ENCODE measurements at regions not wholly inside any gene's neighbourhood (a gene's known extent, or its start where the extent isn't known, plus 50 kb on each side); places are given as distances from the start of the nearest gene placed in this dataset.
"Not testable (repeated sequence)": the region's sequence is repeated elsewhere in the genome, so short reads cannot be mapped to it uniquely, and the experiment has no call there.

- Histone ChIP-seq H2AK5ac (ENCODE audit: low read length, severe bottlenecking) (no peak overlapping the region), H2BK12ac (ENCODE audit: low read length in 2 of 2) (no peak overlapping the region), H3K23ac (ENCODE audit: low read length in 2 of 2) (no peak overlapping the region), H3K4me2 (ENCODE audit: low read length, poor library complexity, severe bottlenecking) (no peak overlapping the region), H3K9ac (ENCODE audit: low read length) (no peak overlapping the region), H3K18ac (ENCODE audit: low read depth in 1 of 2, low read length in 2 of 2) (no peak overlapping the region), H4K8ac (ENCODE audit: low read length) (no peak overlapping the region), H2AFZ (ENCODE audit: low read depth, low read length) (no peak overlapping the region), H3K4ac (ENCODE audit: low read depth in 1 of 2, low read length in 2 of 2) (no peak overlapping the region), H3K27ac (ENCODE audit: low read length, poor library complexity, severe bottlenecking) (no peak overlapping the region), H2BK120ac (ENCODE audit: low read depth, low read length) (no peak overlapping the region), H3K79me1 (replicated peaks; ENCODE audit: low read length, poor library complexity, severe bottlenecking) (no peaks in the 10 kb centered on the region), H3K4me1 (ENCODE audit: control insufficient read depth, insufficient read depth, low read depth, low read length) (no peaks in the 10 kb centered on the region), H2BK15ac (ENCODE audit: low read depth, poor library complexity, severe bottlenecking) (no peak overlapping the region), H3K9me3 (ENCODE audit: control insufficient read depth, low read length) (no peaks in the 10 kb centered on the region), H3K4me3 (ENCODE audit: insufficient read depth in 1 of 2, low read depth in 1 of 2, low read length in 2 of 2) (no peak overlapping the region), H3K14ac (ENCODE audit: low read length in 2 of 2) (no peak overlapping the region), H4K91ac (ENCODE audit: low read length) (no peak overlapping the region), H2BK5ac (ENCODE audit: low read depth, low read length, poor library complexity, severe bottlenecking) (no peak overlapping the region), H3K36me3 (ENCODE audit: control insufficient read depth in 1 of 2, insufficient read depth in 2 of 2, low read depth in 1 of 2, low read length in 2 of 2) (no peaks in the 10 kb centered on the region), H3K27me3 (ENCODE audit: control insufficient read depth in 1 of 2, insufficient read depth in 1 of 2, low read length in 2 of 2) (no peaks in the 10 kb centered on the region)
- DNase-seq, result no peak
These were observed 139.8 kb upstream of the ST6GALNAC5 start for GRCh38 chr1:76727520-76727919.

- H3K36me3 ChIP-seq (ENCODE audit: control insufficient read depth in 1 of 2, insufficient read depth in 2 of 2, low read depth in 1 of 2, low read length in 2 of 2), result no peaks in the 10 kb centered on the region
- no peaks in the 10 kb centered on the region for H3K9me3 ChIP-seq (ENCODE audit: control insufficient read depth, low read length)
- H4K8ac ChIP-seq (ENCODE audit: low read length), result no peak overlapping the region
- H3K79me1 ChIP-seq (replicated peaks; ENCODE audit: low read length, poor library complexity, severe bottlenecking), result no peaks in the 10 kb centered on the region
- no peak overlapping the region for H3K27ac ChIP-seq (ENCODE audit: low read length, poor library complexity, severe bottlenecking)
- H2BK15ac ChIP-seq (ENCODE audit: low read depth, poor library complexity, severe bottlenecking), result no peak overlapping the region
- H4K91ac ChIP-seq (ENCODE audit: low read length), result no peak overlapping the region
- H3K4ac ChIP-seq (ENCODE audit: low read depth in 1 of 2, low read length in 2 of 2), result no peak overlapping the region
- no peak overlapping the region for H2BK5ac ChIP-seq (ENCODE audit: low read depth, low read length, poor library complexity, severe bottlenecking)
- WGBS, result 75% methylated on average over 3 of the region's 3 CpGs
- no peak overlapping the region for H3K14ac ChIP-seq (ENCODE audit: low read length in 2 of 2)
- H3K27me3 ChIP-seq (ENCODE audit: control insufficient read depth in 1 of 2, insufficient read depth in 1 of 2, low read length in 2 of 2), result no peaks in the 10 kb centered on the region
- no peak overlapping the region for H2AK5ac ChIP-seq (ENCODE audit: low read length, severe bottlenecking)
- no peak overlapping the region for H2BK120ac ChIP-seq (ENCODE audit: low read depth, low read length)
- no peak overlapping the region for H2AFZ ChIP-seq (ENCODE audit: low read depth, low read length)
- H3K4me1 ChIP-seq (ENCODE audit: control insufficient read depth, insufficient read depth, low read depth, low read length), result no peaks in the 10 kb centered on the region
- no peak overlapping the region for H3K18ac ChIP-seq (ENCODE audit: low read depth in 1 of 2, low read length in 2 of 2)
- H2BK12ac ChIP-seq (ENCODE audit: low read length in 2 of 2), result no peak overlapping the region
- no peak overlapping the region for H3K4me3 ChIP-seq (ENCODE audit: insufficient read depth in 1 of 2, low read depth in 1 of 2, low read length in 2 of 2)
- H3K23ac ChIP-seq (ENCODE audit: low read length in 2 of 2), result no peak overlapping the region
- H3K9ac ChIP-seq (ENCODE audit: low read length), result no peak overlapping the region
- H3K4me2 ChIP-seq (ENCODE audit: low read length, poor library complexity, severe bottlenecking), result no peak overlapping the region
- no peak for DNase-seq
These were observed 138.1 kb upstream of the ST6GALNAC5 start for GRCh38 chr1:76729142-76729541.

- H3K14ac ChIP-seq (ENCODE audit: low read length in 2 of 2), result no peak overlapping the region
- H2BK12ac ChIP-seq (ENCODE audit: low read length in 2 of 2), result no peak overlapping the region
- H3K4ac ChIP-seq (ENCODE audit: low read depth in 1 of 2, low read length in 2 of 2), result no peak overlapping the region
- H3K4me3 ChIP-seq (ENCODE audit: insufficient read depth in 1 of 2, low read depth in 1 of 2, low read length in 2 of 2), result no peak overlapping the region
- H3K79me1 ChIP-seq (replicated peaks; ENCODE audit: low read length, poor library complexity, severe bottlenecking), result no peaks in the 10 kb centered on the region
- H4K8ac ChIP-seq (ENCODE audit: low read length), result no peak overlapping the region
- DNase-seq, result no peak
- no peak overlapping the region for H3K18ac ChIP-seq (ENCODE audit: low read depth in 1 of 2, low read length in 2 of 2)
- H3K36me3 ChIP-seq (ENCODE audit: control insufficient read depth in 1 of 2, insufficient read depth in 2 of 2, low read depth in 1 of 2, low read length in 2 of 2), result no peaks in the 10 kb centered on the region
- no peaks in the 10 kb centered on the region for H3K4me1 ChIP-seq (ENCODE audit: control insufficient read depth, insufficient read depth, low read depth, low read length)
- H2BK5ac ChIP-seq (ENCODE audit: low read depth, low read length, poor library complexity, severe bottlenecking), result no peak overlapping the region
- no peak overlapping the region for H3K9ac ChIP-seq (ENCODE audit: low read length)
- H3K4me2 ChIP-seq (ENCODE audit: low read length, poor library complexity, severe bottlenecking), result no peak overlapping the region
- no peaks in the 10 kb centered on the region for H3K27me3 ChIP-seq (ENCODE audit: control insufficient read depth in 1 of 2, insufficient read depth in 1 of 2, low read length in 2 of 2)
- H3K27ac ChIP-seq (ENCODE audit: low read length, poor library complexity, severe bottlenecking), result no peak overlapping the region
- no peak overlapping the region for H2BK120ac ChIP-seq (ENCODE audit: low read depth, low read length)
- 89% methylated on average over 1 of the region's 2 CpGs for WGBS
- H4K91ac ChIP-seq (ENCODE audit: low read length), result no peak overlapping the region
- no peak overlapping the region for H2AFZ ChIP-seq (ENCODE audit: low read depth, low read length)
- H2BK15ac ChIP-seq (ENCODE audit: low read depth, poor library complexity, severe bottlenecking), result no peak overlapping the region
- no peak overlapping the region for H3K23ac ChIP-seq (ENCODE audit: low read length in 2 of 2)
- no peak overlapping the region for H2AK5ac ChIP-seq (ENCODE audit: low read length, severe bottlenecking)
- no peaks in the 10 kb centered on the region for H3K9me3 ChIP-seq (ENCODE audit: control insufficient read depth, low read length)
These were observed 137.3 kb upstream of the ST6GALNAC5 start for GRCh38 chr1:76730027-76730426.

GRCh38 chr1:76738355-76738754 is 128.9 kb upstream of the ST6GALNAC5 start:
- H3K4ac ChIP-seq (ENCODE audit: low read depth in 1 of 2, low read length in 2 of 2); H2BK5ac ChIP-seq (ENCODE audit: low read depth, low read length, poor library complexity, severe bottlenecking); H3K9ac ChIP-seq (ENCODE audit: low read length); H3K18ac ChIP-seq (ENCODE audit: low read depth in 1 of 2, low read length in 2 of 2); H3K27me3 ChIP-seq (ENCODE audit: control insufficient read depth in 1 of 2, insufficient read depth in 1 of 2, low read length in 2 of 2); H3K27ac ChIP-seq (ENCODE audit: low read length, poor library complexity, severe bottlenecking); H3K79me1 ChIP-seq (replicated peaks; ENCODE audit: low read length, poor library complexity, severe bottlenecking); H4K91ac ChIP-seq (ENCODE audit: low read length); H3K36me3 ChIP-seq (ENCODE audit: control insufficient read depth in 1 of 2, insufficient read depth in 2 of 2, low read depth in 1 of 2, low read length in 2 of 2); H3K4me3 ChIP-seq (ENCODE audit: insufficient read depth in 1 of 2, low read depth in 1 of 2, low read length in 2 of 2); DNase-seq; H3K14ac ChIP-seq (ENCODE audit: low read length in 2 of 2); H3K4me1 ChIP-seq (ENCODE audit: control insufficient read depth, insufficient read depth, low read depth, low read length); H3K23ac ChIP-seq (ENCODE audit: low read length in 2 of 2); H2BK15ac ChIP-seq (ENCODE audit: low read depth, poor library complexity, severe bottlenecking); H3K9me3 ChIP-seq (ENCODE audit: control insufficient read depth, low read length); H2AFZ ChIP-seq (ENCODE audit: low read depth, low read length); H2AK5ac ChIP-seq (ENCODE audit: low read length, severe bottlenecking); H2BK12ac ChIP-seq (ENCODE audit: low read length in 2 of 2); H4K8ac ChIP-seq (ENCODE audit: low read length); H3K4me2 ChIP-seq (ENCODE audit: low read length, poor library complexity, severe bottlenecking); H2BK120ac ChIP-seq (ENCODE audit: low read depth, low read length): not testable (repeated sequence)
- 73% methylated on average over 1 of the region's 1 CpG for WGBS
